GM18498 (cell line): ENCODE measurements at regions not wholly inside any gene's neighbourhood (a gene's known extent, or its start where the extent isn't known, plus 50 kb on each side); places are given as distances from the start of the nearest gene placed in this dataset.
"Not testable (repeated sequence)": the region's sequence is repeated elsewhere in the genome, so short reads cannot be mapped to it uniquely, and the experiment has no call there.

Experiments
- ATAC-seq: cut with Tn5 transposase; IDR thresholded peaks from one replicate; pipeline ENCODE4 v1.9.1; 2021; ENCODE audit warnings: mild to moderate bottlenecking, moderate library complexity; ENCODE audit not compliant: unreplicated experiment

DNA sequence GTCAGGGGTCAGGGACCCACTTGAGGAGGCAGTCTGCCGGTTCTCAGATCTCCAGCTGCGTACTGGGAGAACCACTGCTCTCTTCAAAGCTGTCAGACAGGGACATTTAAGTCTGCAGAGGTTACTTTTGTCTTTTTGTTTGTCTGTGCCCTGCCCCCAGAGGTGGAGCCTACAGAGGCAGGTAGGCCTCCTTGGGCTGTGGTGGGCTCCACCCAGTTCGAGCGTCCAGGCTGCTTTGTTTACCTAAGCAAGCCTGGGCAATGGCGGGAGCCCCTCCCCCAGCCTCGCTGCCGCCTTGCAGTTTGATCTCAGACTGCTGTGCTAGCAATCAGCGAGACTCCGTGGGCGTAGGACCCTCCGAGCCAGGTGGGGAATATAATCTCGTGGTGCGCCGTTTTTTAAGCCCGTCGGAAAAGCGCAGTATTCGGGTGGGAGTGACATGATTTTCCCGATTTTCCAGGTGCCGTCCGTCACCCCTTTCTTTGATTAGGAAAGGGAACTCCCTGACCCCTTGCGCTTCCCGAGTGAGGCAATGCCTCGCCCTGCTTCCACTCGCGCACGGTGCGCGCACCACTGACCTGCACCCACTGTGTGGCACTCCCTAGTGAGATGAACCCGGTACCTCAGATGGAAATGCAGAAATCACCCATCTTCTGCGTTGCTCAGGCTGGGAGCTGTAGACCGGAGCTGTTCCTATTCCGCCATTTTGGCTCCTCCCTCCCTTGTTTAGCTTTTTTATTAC, 268.6 kb upstream of the SATB1 start:
- not testable (repeated sequence) for ATAC-seq

DNA sequence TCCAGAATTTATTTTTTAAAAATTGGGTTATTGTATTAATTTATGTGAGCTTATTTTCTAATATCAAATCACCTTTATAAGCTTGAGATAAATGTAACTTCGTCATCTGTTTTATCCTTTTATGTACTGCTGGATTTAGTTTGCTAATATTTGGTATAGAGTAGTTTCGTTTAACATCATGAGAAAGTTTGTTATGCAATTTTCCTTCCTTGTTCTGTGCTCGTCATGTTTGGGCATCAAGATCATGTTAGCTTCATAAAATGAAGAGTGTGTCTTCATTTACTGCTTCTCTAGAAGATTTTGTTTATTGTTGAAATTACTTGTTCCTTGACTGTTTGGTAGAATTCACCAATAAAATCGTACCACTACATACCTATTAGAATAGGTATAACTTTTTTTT, 262.1 kb upstream of the SATB1 start:
- ATAC-seq = no peak

DNA sequence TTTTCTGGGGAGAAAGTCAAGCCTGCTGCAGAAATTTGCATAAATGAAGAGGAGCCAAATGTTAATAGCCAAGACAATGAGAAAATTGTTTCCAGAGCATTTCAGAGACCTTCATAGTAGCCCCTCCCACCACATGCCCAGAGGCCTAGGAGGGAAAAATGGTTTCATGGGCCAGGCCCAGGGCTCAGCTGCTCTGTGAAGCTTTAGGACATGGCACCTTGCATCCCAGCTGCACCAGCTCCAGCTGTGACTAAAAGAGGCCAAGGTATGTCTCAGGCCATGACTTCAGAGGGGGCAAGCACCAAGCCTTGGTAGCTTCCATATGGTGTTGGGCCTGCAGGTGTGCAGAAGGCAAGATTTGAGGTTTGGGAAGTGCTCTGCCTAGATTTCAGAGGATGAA, 258.8 kb upstream of the SATB1 start:
- no peak for ATAC-seq

DNA sequence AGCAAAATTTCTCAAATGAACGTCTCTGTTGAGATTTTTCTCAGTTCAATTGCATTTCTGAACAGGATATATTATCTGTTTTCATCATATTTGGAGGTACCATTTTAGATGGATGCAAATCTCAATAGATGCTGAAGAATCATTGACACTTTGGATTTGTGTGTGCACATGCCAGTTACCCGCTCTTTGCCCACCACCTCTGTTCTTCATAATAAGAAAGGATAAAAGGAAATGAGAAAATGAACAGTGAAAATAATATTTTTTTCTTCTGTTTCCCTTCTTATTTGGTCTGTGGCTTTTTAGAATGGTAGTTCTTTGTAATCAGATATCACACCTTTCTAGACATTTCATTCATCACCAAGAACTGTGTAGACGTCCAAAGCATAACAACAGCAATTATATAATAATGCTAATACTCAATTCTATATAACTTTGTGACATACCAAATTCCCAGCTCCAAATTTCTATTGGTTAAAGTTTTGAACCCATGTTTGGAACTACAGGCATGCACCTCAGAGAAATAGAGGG, 256.7 kb upstream of the SATB1 start:
- ATAC-seq = no peak

DNA sequence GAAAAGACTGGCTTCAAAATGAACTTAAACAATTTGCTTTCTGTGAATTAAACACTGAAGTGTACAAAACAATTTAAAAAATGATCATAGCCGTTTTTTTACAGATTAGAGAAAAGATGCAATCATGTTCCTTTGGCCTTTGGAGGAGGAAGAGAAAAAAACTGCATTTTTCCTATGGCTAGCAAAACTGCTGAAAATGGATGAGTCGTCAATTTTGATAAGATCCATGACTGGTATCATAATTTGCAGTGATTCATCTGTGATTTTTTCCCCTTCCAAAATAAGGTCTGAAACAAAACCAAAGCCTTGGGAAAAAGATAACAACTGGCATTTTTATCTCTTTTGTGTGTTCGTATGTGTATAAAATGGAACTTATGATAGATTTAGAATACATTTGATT, 255.6 kb upstream of the SATB1 start:
- ATAC-seq = no peak

DNA sequence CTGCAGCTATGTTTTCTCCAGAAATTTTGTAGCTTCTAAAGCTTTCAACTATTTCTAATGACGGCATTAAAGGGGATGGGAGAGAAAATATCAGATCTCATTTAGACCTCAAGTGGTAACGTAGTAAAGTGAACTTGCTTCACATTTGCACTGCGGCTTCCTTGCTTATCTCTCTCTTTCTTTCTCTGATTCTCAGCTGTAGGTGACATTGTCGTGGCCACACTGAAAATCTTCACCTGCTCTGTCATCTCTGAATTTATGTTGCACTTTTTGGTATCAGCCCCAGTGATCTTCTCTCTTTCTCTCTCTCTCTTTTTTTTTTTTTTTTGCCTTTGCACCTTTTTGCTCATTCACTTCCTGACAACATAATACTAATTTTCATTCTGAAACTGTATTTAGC, 254.1 kb upstream of the SATB1 start:
- ATAC-seq = no peak

DNA sequence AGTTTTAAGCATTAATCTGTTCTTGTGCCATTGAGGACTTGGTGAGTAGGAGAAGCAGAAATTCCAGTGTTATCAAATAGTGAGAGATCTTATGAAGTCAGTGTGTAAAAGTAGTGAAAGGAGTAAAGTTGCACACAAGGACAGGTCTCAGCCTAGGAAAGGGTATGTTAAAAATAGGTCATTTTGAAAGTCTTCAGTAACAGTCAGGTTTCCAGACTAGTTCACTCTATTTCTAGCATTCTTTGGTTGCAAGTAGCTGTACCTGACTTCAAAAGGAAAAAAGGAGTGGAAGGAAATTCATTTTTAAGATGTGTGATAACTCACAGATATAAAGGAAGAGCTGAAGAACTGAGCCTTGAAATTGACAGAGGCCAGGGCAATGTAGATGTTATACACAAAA, 250.1 kb upstream of the SATB1 start:
- ATAC-seq = no peak

DNA sequence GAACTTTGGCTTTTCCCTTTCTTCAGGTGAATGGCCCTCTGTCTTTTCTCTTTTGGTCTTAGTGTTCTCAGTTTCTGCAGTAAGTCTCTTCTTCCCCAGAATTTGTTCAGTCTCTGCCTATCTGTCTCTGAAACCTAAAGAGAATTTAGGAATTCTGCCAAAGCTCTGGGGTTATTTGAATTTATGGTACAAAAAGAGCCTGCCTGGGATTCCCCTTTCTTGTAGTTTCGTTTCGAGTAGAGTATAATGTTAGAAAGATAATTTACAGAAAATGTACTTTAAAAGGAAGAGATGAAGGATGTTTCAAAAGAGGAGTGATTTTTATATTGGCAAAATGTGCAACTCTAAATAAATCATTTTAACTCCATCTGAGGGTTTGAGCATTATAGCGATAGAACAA, 247.4 kb upstream of the SATB1 start:
- ATAC-seq = no peak

DNA sequence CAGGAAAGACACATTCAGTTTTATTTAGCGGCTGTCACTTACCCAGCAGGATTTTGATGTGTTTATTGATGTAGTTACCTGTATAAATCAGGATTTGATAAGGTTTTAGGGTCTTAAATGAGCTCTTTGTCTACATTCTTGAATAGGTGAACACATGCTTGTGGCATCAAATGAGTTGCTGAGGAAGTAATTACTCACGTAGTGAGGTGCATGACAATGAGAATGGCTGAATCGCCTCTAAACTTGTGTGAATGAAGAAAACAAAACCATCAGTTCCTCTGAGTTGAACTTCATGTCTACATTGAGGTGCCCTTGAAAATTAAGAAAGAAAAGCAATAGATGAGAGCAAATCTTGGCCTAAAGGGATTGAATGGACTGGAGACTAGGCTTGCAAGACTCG, 245.6 kb upstream of the SATB1 start:
- no peak for ATAC-seq

DNA sequence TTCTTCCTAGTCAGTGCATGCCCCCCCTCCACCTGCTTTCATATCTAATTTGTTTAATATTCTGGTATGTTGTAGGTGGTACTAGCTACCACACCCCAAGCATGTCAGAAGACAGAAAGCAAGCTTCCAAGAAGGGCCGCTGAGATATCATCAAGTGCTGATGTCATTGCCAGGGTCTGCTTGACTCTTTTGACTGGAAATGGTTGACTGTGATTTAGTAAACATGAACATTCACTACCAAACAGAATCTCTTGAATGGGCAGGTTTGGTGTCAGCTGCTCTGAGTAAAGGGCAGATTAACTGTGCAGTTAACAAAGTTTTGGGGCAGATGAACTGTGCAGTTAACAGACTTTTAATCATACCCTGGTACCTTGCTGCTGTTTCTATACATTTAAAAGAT, 244.2 kb upstream of the SATB1 start:
- no peak for ATAC-seq

DNA sequence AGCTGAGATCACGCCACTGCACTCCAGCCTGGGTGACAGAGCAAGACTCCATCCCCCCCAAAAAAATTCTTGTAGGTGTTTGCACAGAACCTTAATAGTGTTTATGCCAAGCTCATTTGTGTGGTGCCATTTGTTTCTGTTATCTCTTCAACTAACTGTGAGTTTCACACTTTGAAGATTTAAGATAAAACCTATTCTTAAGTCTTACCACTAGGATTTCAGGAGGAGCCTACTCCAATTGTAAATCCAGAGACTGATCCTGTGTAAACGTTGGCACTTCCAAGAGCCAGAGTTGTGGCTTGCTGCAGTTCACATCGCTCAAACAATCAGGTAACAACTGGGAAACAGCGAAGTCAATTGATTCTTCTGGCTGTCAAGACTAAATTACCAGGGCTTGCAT, 242.4 kb upstream of the SATB1 start:
- no peak for ATAC-seq

DNA sequence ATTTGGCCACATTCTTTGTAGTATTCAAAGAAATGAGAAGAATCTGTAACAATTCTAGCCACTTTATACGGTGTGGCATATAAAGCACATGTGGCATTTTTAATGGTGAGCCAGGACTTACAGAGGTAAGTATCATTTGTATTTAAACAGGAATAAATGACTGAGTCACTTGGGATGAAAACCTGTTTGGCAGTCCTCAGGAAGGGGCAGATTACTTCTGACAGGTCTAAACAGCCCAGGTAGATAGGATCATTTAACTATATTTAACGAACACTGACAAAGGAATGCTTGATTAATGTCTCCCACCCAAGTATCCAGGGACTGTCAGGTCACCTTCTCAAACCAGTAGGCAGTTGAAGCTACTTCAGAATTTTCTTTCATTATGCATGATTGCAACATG, 241.5 kb upstream of the SATB1 start:
- ATAC-seq = no peak

DNA sequence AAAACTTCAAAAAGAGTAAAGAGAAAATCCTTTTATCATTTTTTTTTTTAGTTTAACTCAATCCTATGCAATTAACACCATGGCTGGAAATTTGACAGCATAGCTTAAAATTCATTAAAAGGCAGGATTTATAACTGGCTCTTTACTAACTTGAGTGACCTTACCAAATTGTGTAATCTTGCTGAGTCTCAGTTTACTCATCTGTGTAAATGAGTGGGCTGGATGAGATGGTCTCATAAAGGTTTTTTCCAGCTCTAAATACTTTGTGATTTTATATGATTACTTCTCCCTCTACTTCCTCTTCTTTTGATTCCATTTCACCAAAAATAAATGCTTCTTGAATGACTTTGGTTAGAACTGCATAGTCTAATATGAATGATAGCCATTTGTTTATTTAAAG, 234.9 kb upstream of the SATB1 start:
- no peak for ATAC-seq

DNA sequence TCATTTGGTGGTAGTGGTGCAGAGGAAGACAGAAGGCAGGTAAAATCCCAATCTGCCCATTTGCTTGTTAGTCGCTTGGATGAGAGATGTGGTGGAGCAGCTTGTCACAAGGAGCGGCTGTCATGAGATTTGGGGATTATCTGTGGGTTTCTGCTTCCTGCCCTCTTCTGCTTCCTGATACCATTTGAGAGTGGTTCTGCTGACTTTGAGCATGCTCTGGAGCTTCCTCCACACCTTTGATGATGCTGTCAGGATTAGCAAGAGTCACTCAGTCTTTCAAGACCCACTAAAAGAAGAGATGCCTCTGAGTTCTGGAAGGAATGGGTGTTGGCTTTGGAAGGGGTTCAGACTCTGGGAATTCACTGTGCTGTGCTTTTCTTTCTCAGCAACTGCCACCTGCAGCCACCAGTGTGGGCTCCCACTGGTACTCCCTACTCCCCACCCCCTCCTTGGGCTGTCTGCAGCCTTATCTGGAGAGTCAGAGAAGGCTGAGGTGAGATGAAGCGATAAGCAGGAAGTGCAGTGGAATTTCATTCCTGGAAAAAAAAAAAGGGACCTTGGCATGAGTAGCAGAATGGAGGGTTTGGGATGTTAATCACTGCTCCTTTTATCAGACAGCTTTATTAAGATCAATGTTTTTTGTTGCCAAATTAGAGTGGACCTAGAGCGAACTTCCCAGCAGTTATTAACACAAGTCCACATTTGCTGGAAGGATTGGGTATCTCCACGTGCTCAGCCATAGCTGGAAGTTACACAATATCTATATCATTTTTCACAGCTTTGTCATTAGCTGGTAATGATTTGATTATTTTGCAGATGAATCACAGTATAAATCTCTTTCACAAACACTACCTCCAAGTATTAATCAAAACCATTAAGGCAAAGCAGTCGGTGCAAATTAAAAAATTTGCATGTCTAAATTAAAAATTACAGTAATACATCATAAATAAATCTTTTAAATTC, 233.0 kb upstream of the SATB1 start:
- ATAC-seq = no peak

DNA sequence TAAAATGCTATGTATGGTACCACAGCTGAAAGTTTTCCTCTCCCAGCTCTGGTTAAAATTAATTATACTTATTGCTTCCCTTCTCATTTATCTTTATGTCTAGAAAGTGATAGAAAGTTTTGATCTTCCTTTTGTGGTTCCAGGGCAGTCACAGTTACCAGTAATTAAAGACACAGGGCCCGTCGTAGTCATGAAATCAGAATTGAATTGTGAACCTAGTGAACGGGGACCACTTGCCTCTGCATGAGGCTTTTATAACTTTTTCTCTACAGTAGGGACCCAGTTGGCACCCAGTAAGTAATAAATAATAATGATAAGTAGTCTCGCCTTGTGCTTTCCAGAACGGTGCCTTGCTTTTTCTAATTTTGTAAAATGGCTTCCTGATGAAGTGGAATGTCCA, 231.7 kb upstream of the SATB1 start:
- ATAC-seq = no peak

DNA sequence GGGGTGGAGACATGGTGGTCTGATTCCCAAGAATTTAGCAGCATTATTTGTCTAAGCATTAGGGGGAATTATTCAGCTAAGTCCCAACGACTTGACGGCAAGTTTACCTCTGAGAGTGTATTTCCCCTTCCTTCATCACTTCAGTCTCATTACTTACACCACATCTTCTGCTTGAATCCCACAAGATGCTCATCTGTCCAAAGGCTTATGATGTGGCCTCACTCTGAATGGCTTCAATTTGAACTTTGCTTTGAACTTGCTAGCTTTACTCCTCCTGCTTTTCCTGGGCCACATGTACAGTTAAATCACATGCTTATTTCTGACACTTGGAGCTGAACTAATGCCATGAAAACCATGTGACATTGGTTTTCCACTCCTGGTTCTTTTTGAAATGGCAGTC, 231.3 kb upstream of the SATB1 start:
- ATAC-seq = no peak

DNA sequence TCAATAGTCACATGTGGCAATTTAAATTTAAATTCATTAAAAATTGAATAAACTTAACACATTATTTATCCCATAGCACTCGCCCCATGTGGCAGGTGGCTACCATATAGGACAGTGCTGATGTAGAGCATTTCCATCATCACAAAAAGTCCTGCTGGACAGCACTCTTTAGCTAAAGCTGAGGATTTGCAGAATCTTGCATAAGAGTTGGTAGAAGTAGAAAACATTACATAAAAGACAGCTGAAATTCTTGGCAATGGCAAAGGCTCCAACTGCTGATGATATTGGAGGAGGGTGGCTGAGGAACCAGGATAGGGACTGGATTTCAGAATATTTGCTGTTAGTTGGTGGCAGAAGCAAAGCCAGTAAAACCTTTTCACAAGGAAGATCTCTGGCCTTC, 230.7 kb upstream of the SATB1 start:
- ATAC-seq = no peak

DNA sequence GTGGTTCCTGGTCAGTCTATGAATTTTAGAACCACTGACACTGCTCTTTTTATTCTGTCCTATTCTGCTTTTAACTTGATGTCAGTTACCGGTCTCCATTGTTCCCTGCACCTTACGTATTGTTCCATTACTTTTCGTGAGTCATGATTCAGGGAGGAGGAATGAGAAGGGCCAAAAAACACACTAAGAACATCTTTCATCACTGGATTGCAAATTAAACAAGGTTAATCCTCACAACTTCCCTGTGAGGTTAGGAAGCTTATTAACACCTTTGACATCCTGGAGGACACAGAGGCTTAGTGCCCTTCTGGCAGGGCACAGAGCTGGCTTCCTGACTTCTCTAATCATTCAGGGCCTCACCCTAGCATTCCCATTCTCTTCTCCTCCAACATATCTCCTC, 227.6 kb upstream of the SATB1 start:
- no peak for ATAC-seq

DNA sequence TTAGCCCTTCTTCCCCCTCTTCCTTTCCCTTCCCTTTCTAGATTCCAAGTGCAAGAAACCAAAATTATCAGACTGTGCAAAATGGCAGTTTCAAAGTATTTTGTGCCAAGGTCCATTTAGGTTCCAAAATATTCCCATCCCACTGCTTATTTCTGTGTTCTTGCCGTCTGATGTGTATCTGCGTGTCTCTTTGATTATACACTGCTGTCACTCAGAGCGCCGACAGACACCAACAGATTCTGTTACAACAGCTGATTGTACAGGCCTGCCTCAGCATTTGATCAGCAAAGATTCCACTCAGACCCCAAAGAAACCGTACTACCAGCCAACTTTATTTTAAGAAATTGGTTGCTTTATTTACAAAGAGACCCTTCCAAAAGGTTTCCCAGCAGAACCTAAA, 225.6 kb upstream of the SATB1 start:
- ATAC-seq = no peak

DNA sequence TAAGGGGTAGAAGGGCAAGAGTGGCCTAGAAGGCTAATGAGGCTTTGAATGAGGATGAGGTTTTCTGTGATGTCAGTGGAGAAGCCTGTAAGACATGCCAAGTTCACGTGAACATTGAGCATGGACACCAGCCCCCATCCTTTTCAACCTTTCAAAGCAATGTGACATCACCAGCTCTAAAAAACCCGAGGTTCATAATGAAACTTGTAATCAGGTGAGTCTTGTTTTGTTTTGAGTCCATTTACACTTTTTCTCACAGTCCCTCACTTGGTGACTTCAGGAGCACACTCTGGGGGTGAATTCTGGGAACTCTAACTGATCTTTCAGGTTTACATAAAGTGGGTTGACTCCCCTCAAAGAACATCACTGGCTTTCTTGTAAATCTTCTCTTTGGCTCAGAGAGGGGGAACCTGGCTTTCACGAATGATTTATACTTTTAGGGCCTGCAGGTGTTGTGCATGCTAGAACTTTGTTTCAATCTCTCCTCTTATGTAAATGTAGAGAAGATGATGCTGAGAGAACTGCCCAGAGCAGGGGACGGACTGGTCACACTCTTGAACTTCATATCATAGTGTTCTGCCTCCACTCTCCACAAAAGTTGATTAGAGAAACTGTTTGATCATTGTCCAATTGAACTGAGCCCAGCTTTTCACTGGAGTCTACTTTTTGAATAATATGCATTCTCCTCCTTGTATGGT, 224.7 kb upstream of the SATB1 start:
- peak; percentile 83 for ATAC-seq

DNA sequence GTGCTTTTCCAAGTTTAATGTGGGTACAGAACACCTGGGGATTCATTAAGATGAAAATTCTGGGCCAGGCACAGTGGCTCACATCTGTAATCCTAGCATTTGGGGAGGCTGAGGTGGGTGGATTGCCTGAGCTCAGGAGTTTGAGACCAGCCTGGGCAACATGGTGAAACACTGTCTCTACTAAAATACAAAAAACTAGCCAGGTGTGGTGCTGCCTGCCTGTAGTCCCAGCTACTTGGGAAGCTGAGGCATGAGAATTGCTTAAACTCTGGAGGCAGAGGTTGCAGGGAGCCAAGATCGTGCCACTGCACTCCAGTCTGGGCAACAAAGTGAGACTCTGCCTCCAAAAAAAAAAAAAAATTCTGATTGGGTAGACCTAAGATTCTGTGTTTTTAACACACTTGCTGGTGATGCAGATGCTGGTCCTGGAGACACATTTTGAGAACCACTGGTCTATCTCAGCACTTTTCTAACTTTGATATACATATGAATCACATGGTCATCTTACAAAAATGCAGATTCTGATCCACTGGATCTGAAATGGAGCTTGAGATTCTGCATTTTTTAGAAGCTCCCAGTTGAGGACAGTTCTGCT, 223.8 kb upstream of the SATB1 start:
- ATAC-seq = no peak
